ENCODE measurements at regions not wholly inside any gene's neighbourhood (a gene's known extent, or its start where the extent isn't known, plus 50 kb on each side); places are given as distances from the start of the nearest gene placed in this dataset.

- H3K27ac ChIP-seq = no peak overlapping the region
- no peaks in the 10 kb centered on the region for H3K36me3 ChIP-seq (ENCODE audit: low read depth)
- no peak overlapping the region for H3K4me3 ChIP-seq
- no peaks in the 10 kb centered on the region for H4K20me1 ChIP-seq (ENCODE audit: insufficient read depth)
- H3K9me3 ChIP-seq (ENCODE audit: low read depth) = no peaks in the 10 kb centered on the region
- H3K4me1 ChIP-seq (ENCODE audit: insufficient read depth) = peaks cover 10% of the 10 kb centered on the region
- no peaks in the 10 kb centered on the region for H3K79me2 ChIP-seq (ENCODE audit: insufficient read depth)
- no peaks in the 10 kb centered on the region for H3K9me2 ChIP-seq (ENCODE audit: insufficient read depth)
- no peak for TF ChIP-seq EZH2phosphoT487 (IDR thresholded peaks at IDR 0.05; ENCODE audit: insufficient read depth, low read depth)
- no peak for TF ChIP-seq EZH2 (IDR thresholded peaks at IDR 0.05; ENCODE audit: insufficient read depth, poor library complexity, severe bottlenecking)
- H3K4me2 ChIP-seq (ENCODE audit: unreplicated experiment) = no peak overlapping the region
- H2AFZ ChIP-seq = no peak overlapping the region
- H3F3A ChIP-seq (ENCODE audit: insufficient read depth) = no peaks in the 10 kb centered on the region
- DNase-seq = no peak
- peaks cover 38% of the 10 kb centered on the region for H3K27me3 ChIP-seq (replicated peaks; ENCODE audit: insufficient read depth)
- WGBS, 2 experiments (ENCODE audit: low coverage in 1 of 2, low lambda C conversion rate in 2 of 2, missing lambda C conversion rate in 2 of 2) = 93 to 94% methylated on average over 9 of the region's 9 CpGs
- in situ Hi-C loops (cut with MboI) = no loop called here
- H3K9ac ChIP-seq = no peak overlapping the region
Measured at GRCh38 chr16:86958423-86958822, 358.8 kb downstream of the C16orf95 start.

GRCh38 chr16:86959091-86959651 is 358.0 kb downstream of the C16orf95 start:
- H2AFZ ChIP-seq = no peak overlapping the region

GRCh38 chr16:86959729-86960128 is 357.5 kb downstream of the C16orf95 start:
- 63 to 73% methylated on average over 3 of the region's 3 CpGs for WGBS, 2 experiments (ENCODE audit: low coverage in 1 of 2, low lambda C conversion rate in 2 of 2, missing lambda C conversion rate in 2 of 2)
- no peak overlapping the region for H3K9ac ChIP-seq
- H3K4me3 ChIP-seq = no peak overlapping the region

More at GRCh38 chr16:86959091-86959651, 358.0 kb downstream of the C16orf95 start:
- no peaks in the 10 kb centered on the region for H3K36me3 ChIP-seq (ENCODE audit: low read depth)
- no peak for DNase-seq
- H3K4me3 ChIP-seq = no peak overlapping the region
- H3K79me2 ChIP-seq (ENCODE audit: insufficient read depth) = no peaks in the 10 kb centered on the region
- H3K4me1 ChIP-seq (ENCODE audit: insufficient read depth) = peaks cover 10% of the 10 kb centered on the region
- no peaks in the 10 kb centered on the region for H3F3A ChIP-seq (ENCODE audit: insufficient read depth)
- in situ Hi-C loops (cut with MboI) = no loop called here
- TF ChIP-seq EZH2phosphoT487 (IDR thresholded peaks at IDR 0.05; ENCODE audit: insufficient read depth, low read depth) (no peak), EZH2 (IDR thresholded peaks at IDR 0.05; ENCODE audit: insufficient read depth, poor library complexity, severe bottlenecking) (no peak)
- H3K9me2 ChIP-seq (ENCODE audit: insufficient read depth) = no peaks in the 10 kb centered on the region
- H3K9ac ChIP-seq = no peak overlapping the region
- H3K9me3 ChIP-seq (ENCODE audit: low read depth) = no peaks in the 10 kb centered on the region
- WGBS, 2 experiments (ENCODE audit: low coverage in 1 of 2, low lambda C conversion rate in 2 of 2, missing lambda C conversion rate in 2 of 2) = 38% methylated on average over 13 to 20 of the region's 20 CpGs
- H3K4me2 ChIP-seq (ENCODE audit: unreplicated experiment) = no peak overlapping the region
- H4K20me1 ChIP-seq (ENCODE audit: insufficient read depth) = no peaks in the 10 kb centered on the region
- peaks cover 38% of the 10 kb centered on the region for H3K27me3 ChIP-seq (replicated peaks; ENCODE audit: insufficient read depth)
- no peak overlapping the region for H3K27ac ChIP-seq

GRCh38 chr16:86960266-86960665 is 356.9 kb downstream of the C16orf95 start:
- no peaks in the 10 kb centered on the region for H3K9me3 ChIP-seq (ENCODE audit: low read depth)
- DNase-seq = peak; percentile 11
- H2AFZ ChIP-seq = no peak overlapping the region; the same call in 1 of the 2 replicates
- peaks cover 38% of the 10 kb centered on the region for H3K27me3 ChIP-seq (replicated peaks; ENCODE audit: insufficient read depth)
- in situ Hi-C loops (cut with MboI) = no loop called here
- H3K4me1 ChIP-seq (ENCODE audit: insufficient read depth) = peaks cover 10% of the 10 kb centered on the region
- H3K4me3 ChIP-seq = no peak overlapping the region
- TF ChIP-seq EZH2 (IDR thresholded peaks at IDR 0.05; ENCODE audit: insufficient read depth, poor library complexity, severe bottlenecking) = no peak
- no peak for TF ChIP-seq EZH2phosphoT487 (IDR thresholded peaks at IDR 0.05; ENCODE audit: insufficient read depth, low read depth)
- H3K4me2 ChIP-seq (ENCODE audit: unreplicated experiment) = peak overlapping the region; percentile 45
- no peak overlapping the region for H3K27ac ChIP-seq
- 62 to 66% methylated on average over 10 of the region's 10 CpGs for WGBS, 2 experiments (ENCODE audit: low coverage in 1 of 2, low lambda C conversion rate in 2 of 2, missing lambda C conversion rate in 2 of 2)
- H4K20me1 ChIP-seq (ENCODE audit: insufficient read depth) = no peaks in the 10 kb centered on the region
- no peaks in the 10 kb centered on the region for H3K79me2 ChIP-seq (ENCODE audit: insufficient read depth)
- no peak overlapping the region for H3K9ac ChIP-seq
- H3K9me2 ChIP-seq (ENCODE audit: insufficient read depth) = no peaks in the 10 kb centered on the region
- H3K36me3 ChIP-seq (ENCODE audit: low read depth) = no peaks in the 10 kb centered on the region
- H3F3A ChIP-seq (ENCODE audit: insufficient read depth) = no peaks in the 10 kb centered on the region

More at GRCh38 chr16:86959729-86960128, 357.5 kb downstream of the C16orf95 start:
- peaks cover 10% of the 10 kb centered on the region for H3K4me1 ChIP-seq (ENCODE audit: insufficient read depth)
- H3K9me2 ChIP-seq (ENCODE audit: insufficient read depth) = no peaks in the 10 kb centered on the region
- no peak for DNase-seq
- no peaks in the 10 kb centered on the region for H3K9me3 ChIP-seq (ENCODE audit: low read depth)
- H3K79me2 ChIP-seq (ENCODE audit: insufficient read depth) = no peaks in the 10 kb centered on the region
- H3F3A ChIP-seq (ENCODE audit: insufficient read depth) = no peaks in the 10 kb centered on the region
- H3K27me3 ChIP-seq (replicated peaks; ENCODE audit: insufficient read depth) = peaks cover 38% of the 10 kb centered on the region
- TF ChIP-seq EZH2phosphoT487 (IDR thresholded peaks at IDR 0.05; ENCODE audit: insufficient read depth, low read depth) (no peak), EZH2 (IDR thresholded peaks at IDR 0.05; ENCODE audit: insufficient read depth, poor library complexity, severe bottlenecking) (no peak)
- H3K36me3 ChIP-seq (ENCODE audit: low read depth) = no peaks in the 10 kb centered on the region
- in situ Hi-C loops (cut with MboI) = no loop called here
- no peak overlapping the region for H3K4me2 ChIP-seq (ENCODE audit: unreplicated experiment)
- H4K20me1 ChIP-seq (ENCODE audit: insufficient read depth) = no peaks in the 10 kb centered on the region
- H2AFZ ChIP-seq = no peak overlapping the region
- H3K27ac ChIP-seq = no peak overlapping the region

Measured in GM23248 (cell line).